Keratinocyte (primary cell): ENCODE measurements at regions not wholly inside any gene's neighbourhood (a gene's known extent, or its start where the extent isn't known, plus 50 kb on each side); places are given as distances from the start of the nearest gene placed in this dataset.

Source experiments
- EZH2 ChIP-seq: IDR thresholded peaks from one replicate; pipeline ENCODE4 v1.6.1; 2012; ENCODE audit warnings: inconsistent platforms, mild to moderate bottlenecking, low read length, moderate library complexity
- TF ChIP-seq, protein P1 (sequence below), 3 experiments: IDR thresholded peaks in 1 of 3; conservative IDR thresholded peaks in 1 of 3; optimal IDR thresholded peaks in 1 of 3; 2 replicates in 2 of 3; 3 replicates in 1 of 3; pipeline versions ENCODE3 to v1.5.1; 2011; ENCODE audit warnings: low read length in 3 of 3, mild to moderate bottlenecking in 3 of 3, moderate library complexity in 2 of 3, control low read depth in 1 of 3, inconsistent platforms in 1 of 3; ENCODE audit not compliant: insufficient read depth in 2 of 3; ENCODE audit errors: extremely low read depth in 1 of 3

DNA sequence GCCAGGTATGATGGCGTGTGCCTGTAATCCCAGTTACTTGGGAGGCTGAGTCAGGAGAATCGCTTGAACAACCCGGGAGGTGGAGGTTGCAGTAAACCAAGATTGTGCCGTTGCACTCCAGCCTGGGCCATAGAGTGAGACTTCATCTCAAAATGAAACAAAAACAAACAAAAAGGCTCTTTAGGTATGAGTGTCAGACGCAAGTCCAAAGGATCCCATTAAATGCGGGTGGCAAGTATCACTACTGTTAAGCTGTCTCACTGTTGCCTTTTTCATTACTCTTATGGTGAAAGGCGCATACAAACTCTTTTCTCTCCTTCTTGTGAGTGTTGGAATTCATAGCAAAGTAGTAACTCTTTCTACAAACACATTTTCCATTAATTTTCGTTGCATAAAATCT lies 688.5 kb upstream of the CHD1 start:
- TF ChIP-seq, protein P1, sequence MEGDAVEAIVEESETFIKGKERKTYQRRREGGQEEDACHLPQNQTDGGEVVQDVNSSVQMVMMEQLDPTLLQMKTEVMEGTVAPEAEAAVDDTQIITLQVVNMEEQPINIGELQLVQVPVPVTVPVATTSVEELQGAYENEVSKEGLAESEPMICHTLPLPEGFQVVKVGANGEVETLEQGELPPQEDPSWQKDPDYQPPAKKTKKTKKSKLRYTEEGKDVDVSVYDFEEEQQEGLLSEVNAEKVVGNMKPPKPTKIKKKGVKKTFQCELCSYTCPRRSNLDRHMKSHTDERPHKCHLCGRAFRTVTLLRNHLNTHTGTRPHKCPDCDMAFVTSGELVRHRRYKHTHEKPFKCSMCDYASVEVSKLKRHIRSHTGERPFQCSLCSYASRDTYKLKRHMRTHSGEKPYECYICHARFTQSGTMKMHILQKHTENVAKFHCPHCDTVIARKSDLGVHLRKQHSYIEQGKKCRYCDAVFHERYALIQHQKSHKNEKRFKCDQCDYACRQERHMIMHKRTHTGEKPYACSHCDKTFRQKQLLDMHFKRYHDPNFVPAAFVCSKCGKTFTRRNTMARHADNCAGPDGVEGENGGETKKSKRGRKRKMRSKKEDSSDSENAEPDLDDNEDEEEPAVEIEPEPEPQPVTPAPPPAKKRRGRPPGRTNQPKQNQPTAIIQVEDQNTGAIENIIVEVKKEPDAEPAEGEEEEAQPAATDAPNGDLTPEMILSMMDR (optimal IDR thresholded peaks at IDR 0.05 in 1 of 3, IDR thresholded peaks at IDR 0.05 in 1 of 3, conservative IDR thresholded peaks at IDR 0.05 in 1 of 3; ENCODE audit: extremely low read depth in 1 of 3, insufficient read depth in 2 of 3, low read length in 3 of 3) = no peak
- TF ChIP-seq EZH2 = no peak
